ENCODE measurements at regions not wholly inside any gene's neighbourhood (a gene's known extent, or its start where the extent isn't known, plus 50 kb on each side); places are given as distances from the start of the nearest gene placed in this dataset.

DNA sequence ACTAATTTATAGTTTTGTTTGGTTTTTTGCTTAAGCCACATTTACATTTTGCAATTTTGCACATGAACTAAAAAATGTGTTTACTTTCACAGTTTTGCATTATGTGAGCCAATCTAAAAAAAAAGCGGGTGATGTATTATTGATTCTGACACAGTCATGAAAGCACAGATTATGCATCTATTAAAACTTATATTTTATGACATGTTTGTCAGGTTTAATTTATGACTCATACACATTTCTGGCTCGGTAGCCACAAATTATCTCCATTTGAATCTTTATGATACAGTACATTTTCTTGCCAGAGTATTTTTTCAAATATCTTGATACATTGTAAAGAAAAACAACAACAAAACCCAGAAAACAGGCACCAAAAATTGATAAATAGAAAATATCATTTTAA lies 280.4 kb upstream of the GRIP1 start:
- no peak for DNase-seq (ENCODE audit: low read depth in 3 of 3, low spot score in 2 of 3)

DNA sequence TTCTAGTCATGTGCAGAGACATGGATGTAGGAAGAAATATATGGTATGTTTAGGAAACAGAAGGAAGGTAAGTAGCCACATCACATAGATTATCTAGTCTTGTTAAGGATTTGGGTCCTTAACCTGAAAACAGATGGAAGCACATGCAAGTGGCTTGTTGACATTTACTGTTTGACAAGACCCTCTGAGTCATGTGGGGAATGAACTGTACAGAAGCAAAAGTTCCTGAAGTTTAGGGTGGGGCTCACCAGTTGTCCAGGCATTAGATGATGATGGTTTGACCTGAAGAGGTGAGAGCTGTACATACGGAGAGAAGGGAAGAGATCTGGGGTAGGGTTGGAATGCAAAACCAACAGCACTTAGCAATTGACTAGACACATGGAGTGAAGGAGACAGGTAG lies 281.1 kb upstream of the GRIP1 start:
- no peak for DNase-seq (ENCODE audit: low read depth in 3 of 3, low spot score in 2 of 3)

DNA sequence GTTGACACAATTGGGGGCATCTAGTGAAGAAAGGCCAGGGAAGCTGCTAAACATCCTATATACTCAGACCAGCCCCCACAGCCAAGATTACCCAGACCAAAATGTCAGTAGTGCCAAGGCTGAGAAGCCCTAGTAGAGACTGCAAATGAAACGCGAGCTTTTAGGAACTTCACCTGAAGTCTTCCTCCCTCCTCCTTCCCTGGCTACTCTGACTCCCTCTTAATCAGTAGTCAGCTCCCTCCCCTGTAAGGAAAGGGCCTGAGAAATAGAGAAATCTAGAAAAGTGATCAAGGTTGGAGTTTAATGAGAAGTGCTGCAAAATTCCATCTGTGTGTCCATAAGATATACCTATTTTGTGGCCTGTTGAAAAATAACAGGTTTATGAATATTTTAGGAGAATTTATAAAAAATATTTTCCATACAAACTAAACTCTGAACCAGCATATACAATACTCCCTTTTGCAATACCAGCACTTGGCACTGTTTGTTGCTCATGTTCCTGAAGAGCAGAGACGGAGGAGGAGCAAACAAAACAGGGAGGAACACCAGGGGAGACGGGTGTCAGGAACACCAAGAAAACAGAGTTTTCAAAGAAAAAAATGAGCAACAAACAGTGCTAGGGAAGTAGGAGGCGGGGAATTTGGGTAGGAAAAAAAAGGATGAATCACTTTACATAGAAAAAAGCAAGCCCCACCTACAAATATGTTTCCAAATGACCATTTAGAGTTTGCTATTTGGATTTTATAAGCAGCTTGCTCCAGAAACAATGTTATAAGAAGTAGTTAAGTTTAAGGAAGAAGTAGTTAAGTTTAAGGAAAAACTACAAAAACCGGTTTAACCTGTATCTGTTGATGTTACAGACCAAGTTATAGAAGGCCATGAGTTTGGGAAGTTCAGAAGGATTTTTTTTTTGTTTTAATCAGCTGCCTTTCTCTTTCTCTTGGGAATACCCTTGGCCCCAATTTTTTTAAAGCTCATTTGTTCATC lies 282.1 kb upstream of the GRIP1 start:
- DNase-seq (ENCODE audit: low read depth in 3 of 3, low spot score in 2 of 3): no peak

DNA sequence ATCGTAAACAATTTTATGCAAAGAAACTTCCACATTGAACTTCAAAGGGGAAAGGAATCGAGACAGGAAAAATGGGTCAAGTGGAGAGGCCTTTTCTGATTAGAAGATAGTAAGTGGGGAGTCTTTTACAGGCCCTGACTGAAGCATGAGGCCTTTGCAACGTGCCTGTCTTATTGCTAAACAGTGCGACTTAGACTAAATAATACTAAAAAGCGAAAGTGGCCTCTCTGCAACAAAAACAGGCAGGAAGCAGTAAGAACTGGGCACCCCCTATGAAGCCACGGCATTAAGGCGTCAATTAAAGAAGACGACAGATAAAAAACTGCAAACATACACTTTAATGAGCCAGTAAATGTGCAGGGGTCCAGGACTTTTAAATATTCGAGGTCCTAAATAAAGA lies 283.4 kb upstream of the GRIP1 start:
- DNase-seq (ENCODE audit: low read depth in 3 of 3, low spot score in 2 of 3): no peak

DNA sequence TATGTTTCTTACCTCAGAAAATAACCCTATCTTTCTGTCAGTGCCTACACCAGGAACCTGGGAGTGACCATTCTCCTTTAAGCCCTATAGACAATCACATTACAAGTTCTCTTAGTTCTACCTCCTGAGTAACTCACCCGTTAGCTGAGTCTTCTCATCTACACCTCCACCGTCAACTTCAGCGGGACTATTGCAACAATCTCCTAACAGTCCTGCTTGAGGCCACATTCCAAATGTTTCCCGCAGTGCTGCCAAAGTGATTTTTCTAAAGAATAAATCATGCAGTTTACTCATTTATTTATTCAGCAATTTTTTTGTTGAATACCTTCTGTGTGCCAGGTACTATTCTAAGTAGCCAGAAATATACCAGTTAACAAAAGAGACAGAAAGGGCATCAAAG lies 285.0 kb upstream of the GRIP1 start:
- DNase-seq (ENCODE audit: low read depth in 3 of 3, low spot score in 2 of 3): no peak

DNA sequence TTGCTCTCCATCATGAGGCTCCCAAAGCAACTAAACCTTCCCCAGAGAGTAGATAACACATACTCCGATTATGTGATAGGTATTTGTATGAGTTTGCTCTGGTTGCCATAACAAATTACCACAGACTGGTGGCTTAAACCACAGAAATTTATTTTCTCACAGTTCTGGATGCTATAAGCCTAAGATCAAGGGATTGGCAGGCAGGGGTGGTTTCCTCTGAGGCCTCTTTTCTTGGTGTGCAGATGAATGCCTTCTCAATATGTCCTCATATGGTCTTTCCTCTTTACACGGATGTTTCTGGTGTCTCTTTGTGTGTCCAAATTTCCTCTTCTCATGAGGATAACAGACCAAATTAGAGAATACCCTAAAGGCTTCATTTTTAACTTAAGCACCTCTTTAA lies 285.8 kb upstream of the GRIP1 start:
- no peak for DNase-seq (ENCODE audit: low read depth in 3 of 3, low spot score in 2 of 3)

DNA sequence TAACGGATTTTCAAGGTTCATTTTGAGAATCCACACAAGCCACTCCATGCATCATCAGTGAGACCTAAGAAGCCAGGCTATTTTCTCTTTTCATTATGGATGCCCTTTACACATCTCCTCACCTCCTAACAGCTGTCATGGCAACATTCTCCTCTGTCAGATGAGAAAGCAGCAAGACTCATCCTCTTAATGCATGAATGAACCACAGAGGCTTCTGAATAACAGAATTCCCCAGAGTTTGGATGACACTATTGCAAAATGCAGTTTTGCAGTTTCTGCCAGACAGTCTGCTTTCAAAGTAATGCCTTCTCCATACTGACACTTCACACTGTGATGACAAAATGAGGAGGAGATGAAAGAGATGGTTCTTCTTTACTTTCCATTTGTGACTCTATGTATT lies 286.7 kb upstream of the GRIP1 start:
- DNase-seq (ENCODE audit: low read depth in 3 of 3, low spot score in 2 of 3): no peak

DNA sequence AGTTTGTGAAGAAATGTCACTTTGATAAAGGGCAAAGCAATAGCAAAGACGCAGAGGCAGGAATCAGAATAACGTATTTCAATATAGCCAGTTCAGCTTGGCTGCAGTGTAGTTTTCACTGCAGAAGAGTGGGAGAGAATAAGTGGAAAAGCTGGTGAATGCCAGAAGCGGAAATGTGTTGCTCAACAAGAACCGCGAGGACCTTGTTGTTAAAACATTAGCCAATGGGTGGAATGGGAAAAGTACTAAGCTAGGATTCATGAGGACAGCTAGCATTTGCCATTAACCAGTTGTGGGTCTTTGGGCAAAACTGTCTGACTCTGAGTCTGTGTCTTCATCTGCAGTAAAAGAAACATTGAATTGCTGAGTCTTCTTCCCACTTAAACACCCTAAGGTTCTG lies 292.9 kb upstream of the GRIP1 start:
- no peak for DNase-seq (ENCODE audit: low read depth in 3 of 3, low spot score in 2 of 3)

DNA sequence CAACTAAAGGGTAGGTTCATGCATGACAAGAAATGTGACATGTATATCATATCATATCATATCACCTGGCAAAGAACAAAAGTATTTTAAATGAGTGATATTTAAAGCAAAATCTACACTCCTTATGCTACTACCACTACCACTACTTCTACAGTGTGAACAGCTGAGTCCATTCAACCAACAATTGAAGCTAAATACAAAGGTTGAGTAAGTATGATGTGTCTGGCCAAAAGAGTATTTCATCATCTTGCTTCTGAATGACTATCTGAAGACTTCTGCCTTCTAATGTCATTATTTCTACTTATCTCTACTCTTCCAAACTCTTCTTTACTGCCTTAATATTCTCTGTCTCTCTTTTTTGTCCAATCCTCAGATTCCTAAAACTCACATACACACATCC lies 292.6 kb upstream of the CAND1 start:
- no peak for DNase-seq (ENCODE audit: low read depth in 3 of 3, low spot score in 2 of 3)

DNA sequence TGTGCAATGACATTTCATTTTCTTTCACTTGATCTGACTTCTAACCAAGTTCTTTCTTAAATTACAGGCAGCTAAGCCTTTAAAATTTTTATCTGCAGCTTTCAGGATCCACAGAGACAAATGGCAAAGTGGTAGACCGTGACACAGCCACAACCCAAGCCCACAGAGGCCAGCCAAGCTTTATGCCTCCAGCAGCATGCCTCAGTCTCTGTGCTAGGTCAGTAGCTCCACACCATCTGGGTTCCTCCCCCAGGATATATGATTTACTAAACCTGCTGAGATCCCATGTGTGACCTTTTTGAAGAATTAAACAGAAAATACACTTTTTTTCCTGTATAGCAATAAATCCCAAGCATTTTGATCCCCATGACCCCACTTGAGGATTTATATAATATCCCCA lies 290.4 kb upstream of the CAND1 start:
- DNase-seq (ENCODE audit: low read depth in 3 of 3, low spot score in 2 of 3): no peak

DNA sequence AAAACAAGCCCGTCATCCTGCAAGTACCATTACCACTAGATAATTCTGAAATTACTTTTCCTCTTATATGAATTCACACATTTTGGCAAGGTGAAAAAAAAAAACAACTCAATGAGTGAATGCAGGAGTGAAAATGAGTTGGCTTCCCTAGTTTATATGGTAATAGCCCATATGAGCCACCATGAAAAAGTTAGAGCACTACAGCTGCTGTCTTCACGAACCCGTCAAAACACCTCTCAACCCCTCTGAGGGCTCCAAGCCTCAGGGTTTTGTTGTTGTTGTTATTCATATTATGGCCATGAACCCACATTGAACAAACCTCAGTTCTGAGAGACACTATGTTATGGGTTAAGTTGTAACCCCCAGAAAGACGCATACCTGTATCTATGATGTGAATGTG lies 289.9 kb upstream of the CAND1 start:
- DNase-seq (ENCODE audit: low read depth in 3 of 3, low spot score in 2 of 3): no peak

DNA sequence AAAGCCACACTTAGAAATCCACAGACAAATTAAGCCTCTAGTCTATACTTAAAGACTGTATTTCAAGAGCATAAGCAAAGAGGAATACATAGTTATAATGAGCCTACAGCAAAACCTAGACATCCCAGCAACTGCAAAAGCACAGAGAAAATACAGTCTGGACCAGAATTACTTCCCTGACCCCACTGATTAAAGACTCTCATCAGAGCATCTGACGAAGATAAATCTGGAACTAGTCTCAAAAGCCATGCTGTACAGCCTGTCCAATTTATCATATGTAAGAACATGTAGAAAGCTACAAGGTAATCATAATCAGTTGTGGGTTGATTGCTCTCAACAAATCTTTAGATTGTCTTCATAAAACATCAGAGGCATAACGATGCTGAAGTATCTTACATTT lies 285.1 kb upstream of the CAND1 start:
- no peak for DNase-seq (ENCODE audit: low read depth in 3 of 3, low spot score in 2 of 3)

DNA sequence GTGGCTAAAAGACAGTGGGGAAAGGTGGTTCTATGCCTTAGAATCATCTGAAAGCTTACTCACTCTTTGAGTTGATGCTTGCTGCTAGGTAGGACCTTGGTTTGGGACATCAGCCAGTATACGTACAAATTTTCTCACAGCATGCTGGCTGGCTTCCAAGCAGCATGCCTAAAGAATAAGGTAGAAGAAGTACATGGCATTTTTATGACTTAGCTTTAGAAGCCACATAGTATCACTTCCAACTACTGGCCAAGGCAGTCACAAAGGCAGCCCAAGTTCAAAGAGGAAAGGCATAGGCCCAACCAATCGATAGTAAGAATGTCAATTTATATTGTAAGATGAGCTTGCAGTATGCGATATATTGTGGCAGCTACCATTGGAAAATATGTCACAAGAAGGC lies 284.2 kb upstream of the CAND1 start:
- no peak for DNase-seq (ENCODE audit: low read depth in 3 of 3, low spot score in 2 of 3)

DNA sequence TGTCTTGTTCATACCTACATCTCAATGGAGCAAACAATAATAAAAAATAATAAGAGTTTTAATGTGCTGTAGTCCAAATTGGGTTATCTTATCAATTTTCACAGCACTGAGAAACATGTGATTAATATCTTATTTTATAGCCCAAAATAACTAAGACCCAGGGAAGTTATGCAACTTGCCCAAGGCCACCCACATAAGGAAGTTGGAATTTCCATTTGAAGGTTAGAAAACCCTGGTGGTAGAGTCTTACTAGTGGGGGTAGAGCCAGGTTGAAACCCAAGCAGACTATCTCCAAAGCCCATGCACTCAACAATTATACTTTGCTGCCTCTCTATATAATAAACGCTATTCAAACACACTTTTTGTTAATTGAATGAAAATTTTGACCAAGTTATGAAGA lies 270.0 kb upstream of the CAND1 start:
- no peak for DNase-seq (ENCODE audit: low read depth in 3 of 3, low spot score in 2 of 3)

DNA sequence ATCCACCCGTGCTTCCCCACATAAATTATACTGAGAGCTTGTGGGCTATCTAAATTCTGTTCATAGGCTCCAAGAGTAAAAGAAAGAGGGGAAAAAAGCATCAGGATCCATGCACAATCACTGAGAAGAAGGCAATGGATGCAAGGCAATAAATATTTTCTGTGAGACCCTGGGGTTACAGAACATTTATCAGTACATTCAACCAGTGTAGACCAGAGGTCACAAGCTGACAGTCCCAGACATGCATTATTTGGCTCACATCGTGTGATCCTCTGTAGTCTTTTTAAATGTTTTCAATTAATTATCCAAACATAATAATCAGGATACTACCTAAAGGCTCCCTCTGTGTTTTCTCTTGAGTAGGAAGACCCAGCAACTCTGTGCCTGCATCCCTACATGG lies 267.9 kb upstream of the CAND1 start:
- DNase-seq (ENCODE audit: low read depth in 3 of 3, low spot score in 2 of 3): no peak

DNA sequence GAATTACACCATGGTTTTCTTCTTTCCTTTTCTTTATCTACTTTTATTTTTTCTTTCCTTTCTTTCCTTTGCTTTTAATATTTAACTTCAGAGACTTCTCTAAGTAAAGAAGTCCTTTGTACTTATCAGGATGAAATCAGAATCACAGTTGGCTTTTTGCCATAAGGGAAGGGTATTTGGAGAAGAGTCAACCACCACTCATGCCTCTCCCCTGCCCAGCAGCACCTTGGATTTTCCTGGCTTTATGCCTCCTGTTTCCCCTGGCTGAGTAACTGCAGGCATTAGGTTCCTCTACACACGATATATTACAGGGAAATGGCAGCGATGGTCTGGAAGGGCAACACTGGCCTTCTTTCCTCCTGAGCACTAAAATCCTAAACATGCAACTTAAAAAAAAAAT lies 266.4 kb upstream of the CAND1 start:
- no peak for DNase-seq (ENCODE audit: low read depth in 3 of 3, low spot score in 2 of 3)

DNA sequence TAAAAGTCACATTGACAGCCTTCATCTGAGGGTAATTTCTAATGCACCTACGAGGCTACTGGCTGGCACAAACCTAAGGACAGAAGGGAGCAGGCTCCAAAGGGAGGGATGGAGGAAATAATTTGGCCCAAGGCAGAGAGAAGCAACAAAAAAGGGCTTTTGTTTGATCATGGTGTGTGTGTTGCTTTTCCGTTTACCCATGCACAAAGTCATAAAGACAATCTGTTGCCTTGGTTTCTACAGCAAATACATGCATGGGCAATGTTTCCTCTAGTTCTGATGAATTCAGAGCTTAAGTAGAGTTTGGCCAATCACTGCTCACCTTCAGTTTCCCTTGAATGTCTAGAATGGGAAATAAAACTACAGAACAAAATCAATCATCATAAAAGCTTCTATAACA lies 262.5 kb upstream of the CAND1 start:
- DNase-seq (ENCODE audit: low read depth in 3 of 3, low spot score in 2 of 3): no peak

DNA sequence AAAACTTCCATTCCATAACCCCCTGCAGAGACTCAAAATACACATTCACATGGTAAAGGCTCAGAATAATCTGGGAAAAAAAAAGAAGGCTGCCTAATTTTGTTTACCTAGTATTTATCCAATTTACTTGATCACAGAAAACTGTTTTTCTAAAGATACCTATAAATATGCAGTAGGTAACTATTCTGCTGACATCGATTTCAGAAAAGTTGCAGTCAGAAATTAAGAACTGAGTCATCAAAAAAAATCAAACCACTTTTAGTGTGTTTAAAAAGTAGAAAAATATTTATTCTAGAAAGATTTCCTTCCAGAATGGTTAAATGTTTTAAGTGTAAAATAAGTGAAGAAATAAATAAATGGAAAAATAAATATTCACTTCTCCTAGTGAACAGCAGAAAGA lies 254.5 kb upstream of the CAND1 start:
- no peak for DNase-seq (ENCODE audit: low read depth in 3 of 3, low spot score in 2 of 3)

DNA sequence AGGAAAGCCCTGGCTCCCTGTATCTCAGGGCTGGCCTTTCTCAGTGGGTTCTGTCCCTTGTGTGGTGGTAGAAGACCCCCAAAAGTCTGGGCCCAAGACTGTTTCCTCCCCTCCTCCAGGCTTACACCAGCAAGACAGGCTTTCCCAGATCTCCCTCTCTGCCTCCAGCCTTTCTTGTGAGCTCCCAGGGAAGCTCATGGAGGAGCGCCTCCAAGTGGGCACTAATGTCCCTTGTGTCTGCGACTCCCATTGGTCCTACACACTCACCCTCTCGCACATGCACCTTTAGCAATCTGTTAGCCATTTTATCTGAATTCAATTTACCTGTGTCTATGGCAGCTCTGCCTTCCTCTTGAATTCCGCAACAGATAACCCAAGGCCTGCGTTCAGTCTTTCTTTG lies 251.1 kb upstream of the CAND1 start:
- no peak for DNase-seq (ENCODE audit: low read depth in 3 of 3, low spot score in 2 of 3)

DNA sequence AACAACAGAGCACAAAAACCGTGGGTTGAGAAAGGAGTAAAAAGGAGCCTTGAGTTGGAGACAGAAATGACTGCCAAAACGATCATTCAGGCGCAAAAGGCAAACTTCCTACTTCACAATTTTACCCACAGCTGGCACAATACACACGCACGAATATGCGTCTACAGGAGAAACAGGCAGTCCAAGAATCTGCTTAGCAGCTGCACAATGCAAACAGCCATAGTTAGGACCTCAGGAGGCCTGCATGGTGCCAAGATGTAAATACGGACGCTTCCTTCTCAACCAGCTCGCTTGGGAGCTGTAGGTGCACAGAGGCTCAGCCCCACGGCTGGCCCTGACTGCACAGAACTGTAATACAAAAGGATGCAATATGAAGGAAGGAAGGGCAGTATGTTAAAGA lies 250.1 kb upstream of the CAND1 start:
- no peak for DNase-seq (ENCODE audit: low read depth in 3 of 3, low spot score in 2 of 3)

DNA sequence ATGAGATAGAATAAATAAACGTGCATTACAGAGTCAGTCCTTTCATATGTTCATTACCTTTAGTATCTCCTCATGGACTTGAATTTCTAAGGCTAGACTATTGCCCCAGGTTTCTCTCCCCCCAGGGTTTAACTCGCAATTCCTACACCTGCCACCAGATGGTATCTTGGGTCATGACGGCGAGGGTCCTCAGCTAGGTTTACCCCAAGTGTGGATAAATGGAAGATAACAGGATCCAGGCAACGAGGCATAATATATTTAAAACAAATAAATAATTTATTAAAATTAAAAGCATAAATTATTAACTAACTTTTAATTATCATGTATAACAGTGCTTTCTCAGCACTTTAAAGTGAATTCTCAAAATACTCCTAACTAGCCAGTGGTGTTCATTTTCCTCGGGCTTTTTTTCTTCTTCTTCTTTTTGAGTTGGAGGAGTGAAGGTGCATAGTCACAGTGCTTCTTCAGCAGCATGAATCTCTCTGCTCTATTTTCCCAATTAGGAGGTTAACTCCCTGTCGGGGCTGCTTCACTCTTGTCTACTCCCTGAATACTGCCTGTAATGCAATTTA lies 243.5 kb upstream of the CAND1 start:
- DNase-seq (ENCODE audit: low read depth in 3 of 3, low spot score in 2 of 3): peak in 1 of 3 donors; percentile 23

DNA sequence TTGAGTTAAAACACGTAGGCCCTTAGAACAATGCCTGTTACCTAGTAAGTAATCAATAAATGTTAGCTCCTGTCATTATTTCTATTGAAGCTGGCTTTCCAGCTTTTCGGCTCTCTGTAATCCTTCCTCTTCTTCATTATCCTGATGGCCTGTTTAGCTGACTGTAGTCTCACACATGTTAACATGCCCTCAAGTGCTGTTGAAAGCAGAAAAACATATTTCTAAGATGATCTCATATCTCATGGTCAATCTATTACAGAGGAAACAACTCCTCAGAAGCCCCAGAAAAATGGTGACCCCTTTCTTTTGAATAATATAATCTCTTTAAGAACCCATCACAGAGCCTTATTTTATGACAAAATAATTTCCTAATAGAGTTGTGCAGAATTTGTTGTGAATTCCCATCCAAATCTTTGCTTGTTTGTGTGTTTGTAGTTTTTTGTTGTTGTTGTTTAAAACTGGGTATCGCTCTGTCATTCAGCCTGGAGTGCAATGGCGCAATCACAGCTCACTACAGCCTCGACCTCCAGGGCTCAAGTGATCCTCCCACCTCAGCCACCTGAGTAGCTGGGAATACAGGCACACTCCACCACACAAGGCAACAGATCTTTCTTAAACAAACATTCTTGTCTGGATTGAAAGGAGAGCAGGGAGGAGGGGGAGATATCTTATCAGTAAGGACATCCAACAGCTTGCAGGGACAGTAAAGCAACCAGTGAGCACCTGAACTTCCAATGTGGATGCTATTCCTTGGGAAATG lies 242.5 kb upstream of the CAND1 start:
- DNase-seq (ENCODE audit: low read depth in 3 of 3, low spot score in 2 of 3): no peak
